NOMO-1 (cell line): ENCODE measurements at regions not wholly inside any gene's neighbourhood (a gene's known extent, or its start where the extent isn't known, plus 50 kb on each side); places are given as distances from the start of the nearest gene placed in this dataset.
"Not testable (repeated sequence)": the region's sequence is repeated elsewhere in the genome, so short reads cannot be mapped to it uniquely, and the experiment has no call there.

Experiments
- DNase-seq, 2 experiments: peaks; one replicate each; lab custom pipeline; 2025; ENCODE audit not compliant: unreplicated experiment in 2 of 2; lab: John Stamatoyannopoulos, UW

GRCh38 chr14:49160983-49161382 lies 425.2 kb downstream of the RPS29 start:
- no peak for DNase-seq

- no peak for DNase-seq
These were observed 427.1 kb downstream of the RPS29 start for GRCh38 chr14:49159081-49159480.

GRCh38 chr14:49139593-49139992 lies 446.6 kb downstream of the RPS29 start:
- DNase-seq, result no peak

- no peak for DNase-seq
These were observed 451.2 kb downstream of the RPS29 start for GRCh38 chr14:49134940-49135339.

GRCh38 chr14:49121246-49121645 lies 464.9 kb downstream of the RPS29 start:
- no peak for DNase-seq

GRCh38 chr14:49114161-49114893 lies 471.9 kb downstream of the RPS29 start:
- no peak for DNase-seq

GRCh38 chr14:49106741-49107667 lies 479.2 kb downstream of the RPS29 start:
- DNase-seq, result no peak

- DNase-seq, result no peak
These were observed 480.2 kb downstream of the RPS29 start for GRCh38 chr14:49105956-49106355.

GRCh38 chr14:49105512-49105911 lies 480.7 kb downstream of the RPS29 start:
- DNase-seq, result no peak

- no peak for DNase-seq
These were observed 493.8 kb downstream of the RPS29 start for GRCh38 chr14:49092345-49092744.

- DNase-seq, result no peak
These were observed 497.1 kb downstream of the RPS29 start for GRCh38 chr14:49089107-49089506.

- not testable (repeated sequence) for DNase-seq
These were observed 512.9 kb downstream of the RPS29 start for GRCh38 chr14:49073292-49073691.

GRCh38 chr14:49058511-49058910 lies 527.7 kb downstream of the RPS29 start:
- DNase-seq, result no peak

GRCh38 chr14:49057838-49058510 lies 528.2 kb downstream of the RPS29 start:
- DNase-seq, result no peak

- DNase-seq, result no peak
These were observed 530.2 kb downstream of the RPS29 start for GRCh38 chr14:49056021-49056420.

- no peak for DNase-seq
These were observed 533.7 kb downstream of the RPS29 start for GRCh38 chr14:49052521-49052920.

- DNase-seq, result no peak
These were observed 534.7 kb downstream of the RPS29 start for GRCh38 chr14:49051328-49052060.

GRCh38 chr14:49050822-49051221 lies 535.4 kb downstream of the RPS29 start:
- no peak for DNase-seq

- no peak for DNase-seq
These were observed 536.5 kb downstream of the RPS29 start for GRCh38 chr14:49049711-49050110.

GRCh38 chr14:49044981-49045380 lies 541.2 kb downstream of the RPS29 start:
- DNase-seq, result no peak
